WTC11 (cell line): ENCODE measurements at regions not wholly inside any gene's neighbourhood (a gene's known extent, or its start where the extent isn't known, plus 50 kb on each side); places are given as distances from the start of the nearest gene placed in this dataset.
A peak's percentile ranks its signal among the peaks of the same experiment; 100 is the strongest.

Experiments used
- ATAC-seq: fragments of 200-7000 bp; cut with Tn5 transposase; 2 replicates; pipeline ENCODE4 v1.10.0; 2021; ENCODE audit warnings: mild to moderate bottlenecking, moderate library complexity
- CTCF ChIA-PET: fragments of 300-600 bp; sonication (Branson Sonifier 250); formaldehyde crosslinking; loops from one replicate; lab custom pipeline; 2021; ENCODE audit warnings: antibody characterized with exemption; lab: Charles Lee
- POLR2A ChIA-PET: fragments of 350-600 bp; sonication (Branson Sonifier 250); formaldehyde crosslinking; loops from one replicate; lab custom pipeline; 2021; ENCODE audit warnings: antibody characterized with exemption; lab: Charles Lee
- DNase-seq: peaks from one replicate; pipeline ENCODE4 v3.0.0; 2021; ENCODE audit warnings: low spot score
- H3K27ac Mint-ChIP-seq: 2 replicates; pipeline ENCODE4 v1.8.0; 2021; ENCODE audit warnings: mixed read lengths
- H3K27me3 Mint-ChIP-seq: 2 replicates; pipeline ENCODE4 v1.8.0; 2021; ENCODE audit warnings: low read depth, mild to moderate bottlenecking, moderate library complexity, mixed read lengths
- H3K36me3 Mint-ChIP-seq: 2 replicates; pipeline ENCODE4 v1.8.0; 2021; ENCODE audit warnings: mixed read lengths
- H3K4me1 Mint-ChIP-seq: 2 replicates; pipeline ENCODE4 v1.8.0; 2022; ENCODE audit warnings: mixed read lengths
- H3K4me3 Mint-ChIP-seq: 2 replicates; pipeline ENCODE4 v1.8.0; 2021; ENCODE audit warnings: mild to moderate bottlenecking, moderate library complexity, mixed read lengths
- H3K9me3 Mint-ChIP-seq: 2 replicates; pipeline ENCODE4 v1.8.0; 2021; ENCODE audit warnings: mixed read lengths
- CREB1 ChIP-seq: sonication (generic); formaldehyde crosslinking; IDR thresholded peaks from 2 replicates; pipeline ENCODE4 v1.8.0; 2023; ENCODE audit warnings: mild to moderate bottlenecking, missing genetic modification reagents
- ESRRA ChIP-seq: sonication (generic); formaldehyde crosslinking; IDR thresholded peaks from 2 replicates; pipeline ENCODE4 v1.8.1; 2022; ENCODE audit warnings: mild to moderate bottlenecking, missing genetic modification reagents, borderline replicate concordance
- GTF2I ChIP-seq: fragments of 250-450 bp; sonication (Bioruptor Pico); conservative IDR thresholded peaks from 2 replicates; pipeline ENCODE4 v1.4.0; 2021; ENCODE audit warnings: mild to moderate bottlenecking
- HMGA2 ChIP-seq: fragments of 250-450 bp; sonication (Bioruptor Pico); IDR thresholded peaks from 2 replicates; pipeline ENCODE4 v1.4.0; 2021; ENCODE audit warnings: mild to moderate bottlenecking, moderate library complexity
- KAT7 ChIP-seq: sonication (generic); formaldehyde crosslinking; IDR thresholded peaks from 2 replicates; pipeline ENCODE4 v1.8.1; 2023; ENCODE audit warnings: missing genetic modification reagents, mild to moderate bottlenecking, borderline replicate concordance
- MYBL2 ChIP-seq: sonication (generic); formaldehyde crosslinking; IDR thresholded peaks from 2 replicates; pipeline ENCODE4 v1.8.1; 2023; ENCODE audit warnings: mild to moderate bottlenecking, moderate library complexity, missing genetic modification reagents
- OVOL2 ChIP-seq: fragments of 250-450 bp; sonication (Bioruptor Pico); IDR thresholded peaks from 2 replicates; pipeline ENCODE4 v1.9.0; 2021; ENCODE audit warnings: mild to moderate bottlenecking, borderline replicate concordance
- SP1 ChIP-seq: sonication (generic); formaldehyde crosslinking; conservative IDR thresholded peaks from 2 replicates; pipeline ENCODE4 v1.8.1; 2022; ENCODE audit warnings: missing genetic modification reagents
- TEAD4 ChIP-seq: sonication (generic); formaldehyde crosslinking; IDR thresholded peaks from 2 replicates; pipeline ENCODE4 v1.8.0; 2022; ENCODE audit warnings: mild to moderate bottlenecking, missing genetic modification reagents
- TP53 ChIP-seq: sonication (generic); formaldehyde crosslinking; IDR thresholded peaks from 2 replicates; pipeline ENCODE4 v1.8.1; 2023; ENCODE audit warnings: mild to moderate bottlenecking, missing genetic modification reagents
- ZNF138 ChIP-seq: sonication (generic); formaldehyde crosslinking; conservative IDR thresholded peaks from 2 replicates; pipeline ENCODE4 v1.8.1; 2022; ENCODE audit warnings: mild to moderate bottlenecking, moderate library complexity, missing genetic modification reagents
- ZNF416 ChIP-seq: fragments of 250-450 bp; sonication (Bioruptor Pico); IDR thresholded peaks from 2 replicates; pipeline ENCODE4 v1.9.0; 2021; ENCODE audit warnings: mild to moderate bottlenecking, inconsistent platforms
- TF ChIP-seq, protein P1 (sequence below): sonication (generic); formaldehyde crosslinking; IDR thresholded peaks from 2 replicates; pipeline ENCODE4 v1.8.0; 2022; ENCODE audit warnings: mild to moderate bottlenecking, missing genetic modification reagents
- TF ChIP-seq, protein P2 (sequence below): sonication (generic); formaldehyde crosslinking; IDR thresholded peaks from 2 replicates; pipeline ENCODE4 v1.8.1; 2022; ENCODE audit warnings: missing genetic modification reagents, borderline replicate concordance
- TF ChIP-seq, protein P3 (sequence below): sonication (generic); formaldehyde crosslinking; IDR thresholded peaks from 2 replicates; pipeline ENCODE4 v1.8.1; 2022; ENCODE audit warnings: mild to moderate bottlenecking, missing genetic modification reagents, moderate library complexity, borderline replicate concordance
- TF ChIP-seq, protein P4 (sequence below): sonication (generic); formaldehyde crosslinking; IDR thresholded peaks from 2 replicates; pipeline ENCODE4 v1.8.1; 2023; ENCODE audit warnings: mild to moderate bottlenecking, missing genetic modification reagents
- TF ChIP-seq, protein P5 (sequence below): sonication (generic); formaldehyde crosslinking; IDR thresholded peaks from 2 replicates; pipeline ENCODE4 v1.8.0; 2022; ENCODE audit warnings: mild to moderate bottlenecking, missing genetic modification reagents
- TF ChIP-seq, protein P6 (sequence below): sonication (generic); formaldehyde crosslinking; IDR thresholded peaks from 2 replicates; pipeline ENCODE4 v1.8.1; 2022; ENCODE audit warnings: low read depth, mild to moderate bottlenecking, moderate library complexity, missing genetic modification reagents, borderline replicate concordance

DNA sequence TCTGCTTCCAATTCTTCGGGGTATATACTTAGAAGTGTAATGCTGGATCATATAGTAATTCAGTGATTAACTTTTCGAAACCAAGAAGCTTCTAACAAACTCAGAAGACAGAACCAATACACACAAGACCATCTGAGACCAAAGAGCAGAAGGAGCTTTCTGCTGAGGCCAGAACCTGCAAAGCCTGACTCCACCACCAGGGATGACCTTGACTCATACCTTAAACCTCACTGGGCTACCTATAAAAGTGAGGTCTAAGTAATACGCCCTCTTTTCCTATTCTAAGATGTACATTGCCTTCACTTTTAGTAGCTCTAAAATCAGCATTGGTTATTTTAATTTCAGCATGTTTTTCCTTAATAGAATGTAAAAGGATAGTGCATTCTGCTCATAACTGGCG is 84.8 kb downstream of the FOXF2 start:
- DNase-seq: no peak
- H3K27ac Mint-ChIP-seq: no peak overlapping the region
- 0 out of 2 replicates have a peak, but pooled peaks cover 2% of the 10 kb centered on the region for H3K36me3 Mint-ChIP-seq
- no peaks in the 10 kb centered on the region for H3K27me3 Mint-ChIP-seq
- POLR2A ChIA-PET: no interaction called here
- ATAC-seq: peak; percentile 64
- peaks cover 22% of the 10 kb centered on the region for H3K4me1 Mint-ChIP-seq
- no peak overlapping the region for H3K4me3 Mint-ChIP-seq
- CTCF ChIA-PET: interaction anchor here (0.6 to 1.6 kb wide), 8 partner anchors 9 to 78 kb away, joined by 3 to 7 read pairs (median 4); no protein-coding TSS in a partner anchor
- TF ChIP-seq, protein P1, sequence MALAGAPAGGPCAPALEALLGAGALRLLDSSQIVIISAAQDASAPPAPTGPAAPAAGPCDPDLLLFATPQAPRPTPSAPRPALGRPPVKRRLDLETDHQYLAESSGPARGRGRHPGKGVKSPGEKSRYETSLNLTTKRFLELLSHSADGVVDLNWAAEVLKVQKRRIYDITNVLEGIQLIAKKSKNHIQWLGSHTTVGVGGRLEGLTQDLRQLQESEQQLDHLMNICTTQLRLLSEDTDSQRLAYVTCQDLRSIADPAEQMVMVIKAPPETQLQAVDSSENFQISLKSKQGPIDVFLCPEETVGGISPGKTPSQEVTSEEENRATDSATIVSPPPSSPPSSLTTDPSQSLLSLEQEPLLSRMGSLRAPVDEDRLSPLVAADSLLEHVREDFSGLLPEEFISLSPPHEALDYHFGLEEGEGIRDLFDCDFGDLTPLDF (CRISPR knock-in tag): no peak
- TF ChIP-seq, protein P2, sequence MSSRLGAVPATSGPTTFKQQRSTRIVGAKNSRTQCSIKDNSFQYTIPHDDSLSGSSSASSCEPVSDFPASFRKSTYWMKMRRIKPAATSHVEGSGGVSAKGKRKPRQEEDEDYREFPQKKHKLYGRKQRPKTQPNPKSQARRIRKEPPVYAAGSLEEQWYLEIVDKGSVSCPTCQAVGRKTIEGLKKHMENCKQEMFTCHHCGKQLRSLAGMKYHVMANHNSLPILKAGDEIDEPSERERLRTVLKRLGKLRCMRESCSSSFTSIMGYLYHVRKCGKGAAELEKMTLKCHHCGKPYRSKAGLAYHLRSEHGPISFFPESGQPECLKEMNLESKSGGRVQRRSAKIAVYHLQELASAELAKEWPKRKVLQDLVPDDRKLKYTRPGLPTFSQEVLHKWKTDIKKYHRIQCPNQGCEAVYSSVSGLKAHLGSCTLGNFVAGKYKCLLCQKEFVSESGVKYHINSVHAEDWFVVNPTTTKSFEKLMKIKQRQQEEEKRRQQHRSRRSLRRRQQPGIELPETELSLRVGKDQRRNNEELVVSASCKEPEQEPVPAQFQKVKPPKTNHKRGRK: no peak
- TF ChIP-seq ESRRA (CRISPR knock-in tag): no peak
- no peak for TF ChIP-seq SP1
- H3K9me3 Mint-ChIP-seq: peaks cover 12% of the 10 kb centered on the region

DNA sequence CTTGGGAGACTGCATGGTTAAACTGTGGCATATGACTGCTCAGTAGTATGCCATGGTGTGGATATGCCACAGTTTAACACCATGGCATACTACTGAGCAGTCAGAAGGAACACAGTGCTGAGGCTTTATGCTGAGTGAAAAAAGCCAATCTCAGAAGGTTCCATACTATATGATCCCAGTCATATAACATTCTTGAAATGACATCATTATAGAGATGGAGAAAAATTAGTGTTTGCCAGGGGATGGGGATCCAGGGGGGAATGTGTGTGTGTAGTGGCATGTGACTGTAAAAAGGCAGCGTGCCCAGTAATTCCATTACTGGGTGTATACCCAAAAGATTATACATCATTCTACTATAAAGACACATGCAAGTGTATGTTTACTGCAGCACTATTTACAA is 85.8 kb downstream of the FOXF2 start:
- ChIA-PET CTCF (interaction anchor here (1.4 kb wide), 1 partner anchor 51 kb away, joined by 7 read pairs; no protein-coding TSS in a partner anchor), POLR2A (no interaction called here)
- DNase-seq (no peak), ATAC-seq (no peak)
- no peaks in the 10 kb centered on the region for H3K27me3 Mint-ChIP-seq
- H3K36me3 Mint-ChIP-seq: 0 out of 2 replicates have a peak, but pooled peaks cover 2% of the 10 kb centered on the region
- no peak overlapping the region for H3K27ac Mint-ChIP-seq
- H3K4me3 Mint-ChIP-seq: no peak overlapping the region
- H3K9me3 Mint-ChIP-seq: peaks cover 12% of the 10 kb centered on the region
- TF ChIP-seq, protein P1 (CRISPR knock-in tag): no peak
- TF ChIP-seq TEAD4 (CRISPR knock-in tag) (no peak), HMGA2 (CRISPR knock-in tag) (no peak), MYBL2 (CRISPR knock-in tag) (no peak), CREB1 (CRISPR knock-in tag) (no peak), KAT7 (CRISPR knock-in tag) (no peak)
- TF ChIP-seq, protein P3, sequence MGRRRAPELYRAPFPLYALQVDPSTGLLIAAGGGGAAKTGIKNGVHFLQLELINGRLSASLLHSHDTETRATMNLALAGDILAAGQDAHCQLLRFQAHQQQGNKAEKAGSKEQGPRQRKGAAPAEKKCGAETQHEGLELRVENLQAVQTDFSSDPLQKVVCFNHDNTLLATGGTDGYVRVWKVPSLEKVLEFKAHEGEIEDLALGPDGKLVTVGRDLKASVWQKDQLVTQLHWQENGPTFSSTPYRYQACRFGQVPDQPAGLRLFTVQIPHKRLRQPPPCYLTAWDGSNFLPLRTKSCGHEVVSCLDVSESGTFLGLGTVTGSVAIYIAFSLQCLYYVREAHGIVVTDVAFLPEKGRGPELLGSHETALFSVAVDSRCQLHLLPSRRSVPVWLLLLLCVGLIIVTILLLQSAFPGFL: no peak
- peaks cover 21% of the 10 kb centered on the region for H3K4me1 Mint-ChIP-seq

DNA sequence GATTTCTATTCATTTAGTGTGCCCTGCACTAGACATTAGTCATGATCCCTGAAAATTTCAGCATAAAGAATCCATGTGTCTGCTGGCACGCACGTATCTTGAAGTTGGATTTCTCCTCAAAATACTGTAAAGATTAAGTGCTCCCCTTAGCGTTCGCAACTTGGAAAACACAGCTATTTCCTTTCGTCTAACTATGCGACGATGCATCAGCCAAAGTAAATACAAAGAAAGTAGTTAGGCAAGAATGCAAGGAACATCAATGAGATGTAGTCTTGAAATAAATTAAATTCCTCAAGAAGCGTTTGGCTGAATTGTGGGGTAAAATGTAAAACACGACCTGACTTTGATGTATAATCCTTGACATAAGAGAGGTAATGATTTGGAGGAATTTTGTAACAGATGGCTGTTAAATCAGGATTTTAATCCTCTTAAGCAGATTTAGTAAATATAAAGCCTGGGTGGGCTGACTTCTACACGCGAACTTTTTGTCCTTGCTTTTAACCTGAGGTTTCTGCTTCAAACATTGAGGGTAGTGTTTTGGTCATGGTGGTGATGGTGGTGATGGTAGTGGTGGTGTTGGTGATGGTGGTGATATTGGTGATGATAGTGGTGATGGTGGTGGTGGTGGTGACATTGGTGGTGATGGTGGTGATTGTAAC is 88.2 kb downstream of the FOXF2 start:
- no peaks in the 10 kb centered on the region for H3K27me3 Mint-ChIP-seq
- H3K4me3 Mint-ChIP-seq: no peak overlapping the region
- H3K9me3 Mint-ChIP-seq: peaks cover 12% of the 10 kb centered on the region
- H3K36me3 Mint-ChIP-seq: 0 out of 2 replicates have a peak, but pooled peaks cover 2% of the 10 kb centered on the region
- no peak overlapping the region for H3K27ac Mint-ChIP-seq
- POLR2A ChIA-PET: no interaction called here
- CTCF ChIA-PET: interaction anchor here (1.9 kb wide), 1 partner anchor 53 kb away, joined by 4 read pairs; no protein-coding TSS in a partner anchor
- DNase-seq: no peak
- ATAC-seq: no peak
- H3K4me1 Mint-ChIP-seq: peaks cover 21% of the 10 kb centered on the region
- TF ChIP-seq, protein P4, sequence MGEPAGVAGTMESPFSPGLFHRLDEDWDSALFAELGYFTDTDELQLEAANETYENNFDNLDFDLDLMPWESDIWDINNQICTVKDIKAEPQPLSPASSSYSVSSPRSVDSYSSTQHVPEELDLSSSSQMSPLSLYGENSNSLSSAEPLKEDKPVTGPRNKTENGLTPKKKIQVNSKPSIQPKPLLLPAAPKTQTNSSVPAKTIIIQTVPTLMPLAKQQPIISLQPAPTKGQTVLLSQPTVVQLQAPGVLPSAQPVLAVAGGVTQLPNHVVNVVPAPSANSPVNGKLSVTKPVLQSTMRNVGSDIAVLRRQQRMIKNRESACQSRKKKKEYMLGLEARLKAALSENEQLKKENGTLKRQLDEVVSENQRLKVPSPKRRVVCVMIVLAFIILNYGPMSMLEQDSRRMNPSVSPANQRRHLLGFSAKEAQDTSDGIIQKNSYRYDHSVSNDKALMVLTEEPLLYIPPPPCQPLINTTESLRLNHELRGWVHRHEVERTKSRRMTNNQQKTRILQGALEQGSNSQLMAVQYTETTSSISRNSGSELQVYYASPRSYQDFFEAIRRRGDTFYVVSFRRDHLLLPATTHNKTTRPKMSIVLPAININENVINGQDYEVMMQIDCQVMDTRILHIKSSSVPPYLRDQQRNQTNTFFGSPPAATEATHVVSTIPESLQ (CRISPR knock-in tag): no peak
- no peak for TF ChIP-seq CREB1 (CRISPR knock-in tag)
- no peak for TF ChIP-seq OVOL2 (CRISPR knock-in tag)
- TF ChIP-seq ZNF138 (CRISPR knock-in tag): no peak
- TF ChIP-seq, protein P5, sequence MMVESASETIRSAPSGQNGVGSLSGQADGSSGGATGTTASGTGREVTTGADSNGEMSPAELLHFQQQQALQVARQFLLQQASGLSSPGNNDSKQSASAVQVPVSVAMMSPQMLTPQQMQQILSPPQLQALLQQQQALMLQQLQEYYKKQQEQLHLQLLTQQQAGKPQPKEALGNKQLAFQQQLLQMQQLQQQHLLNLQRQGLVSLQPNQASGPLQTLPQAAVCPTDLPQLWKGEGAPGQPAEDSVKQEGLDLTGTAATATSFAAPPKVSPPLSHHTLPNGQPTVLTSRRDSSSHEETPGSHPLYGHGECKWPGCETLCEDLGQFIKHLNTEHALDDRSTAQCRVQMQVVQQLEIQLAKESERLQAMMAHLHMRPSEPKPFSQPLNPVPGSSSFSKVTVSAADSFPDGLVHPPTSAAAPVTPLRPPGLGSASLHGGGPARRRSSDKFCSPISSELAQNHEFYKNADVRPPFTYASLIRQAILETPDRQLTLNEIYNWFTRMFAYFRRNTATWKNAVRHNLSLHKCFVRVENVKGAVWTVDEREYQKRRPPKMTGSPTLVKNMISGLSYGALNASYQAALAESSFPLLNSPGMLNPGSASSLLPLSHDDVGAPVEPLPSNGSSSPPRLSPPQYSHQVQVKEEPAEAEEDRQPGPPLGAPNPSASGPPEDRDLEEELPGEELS (CRISPR knock-in tag): no peak
- TF ChIP-seq TP53: no peak
- TF ChIP-seq ZNF416 (CRISPR knock-in tag): no peak
- TF ChIP-seq GTF2I: no peak
- TF ChIP-seq, protein P6, sequence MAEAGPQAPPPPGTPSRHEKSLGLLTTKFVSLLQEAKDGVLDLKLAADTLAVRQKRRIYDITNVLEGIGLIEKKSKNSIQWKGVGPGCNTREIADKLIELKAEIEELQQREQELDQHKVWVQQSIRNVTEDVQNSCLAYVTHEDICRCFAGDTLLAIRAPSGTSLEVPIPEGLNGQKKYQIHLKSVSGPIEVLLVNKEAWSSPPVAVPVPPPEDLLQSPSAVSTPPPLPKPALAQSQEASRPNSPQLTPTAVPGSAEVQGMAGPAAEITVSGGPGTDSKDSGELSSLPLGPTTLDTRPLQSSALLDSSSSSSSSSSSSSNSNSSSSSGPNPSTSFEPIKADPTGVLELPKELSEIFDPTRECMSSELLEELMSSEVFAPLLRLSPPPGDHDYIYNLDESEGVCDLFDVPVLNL (CRISPR knock-in tag): no peak
- no peak for TF ChIP-seq TEAD4 (CRISPR knock-in tag)
- TF ChIP-seq, protein P2: no peak
